ENCODE measurements at regions not wholly inside any gene's neighbourhood (a gene's known extent, or its start where the extent isn't known, plus 50 kb on each side); places are given as distances from the start of the nearest gene placed in this dataset.
"Not testable (repeated sequence)": the region's sequence is repeated elsewhere in the genome, so short reads cannot be mapped to it uniquely, and the experiment has no call there.

DNA sequence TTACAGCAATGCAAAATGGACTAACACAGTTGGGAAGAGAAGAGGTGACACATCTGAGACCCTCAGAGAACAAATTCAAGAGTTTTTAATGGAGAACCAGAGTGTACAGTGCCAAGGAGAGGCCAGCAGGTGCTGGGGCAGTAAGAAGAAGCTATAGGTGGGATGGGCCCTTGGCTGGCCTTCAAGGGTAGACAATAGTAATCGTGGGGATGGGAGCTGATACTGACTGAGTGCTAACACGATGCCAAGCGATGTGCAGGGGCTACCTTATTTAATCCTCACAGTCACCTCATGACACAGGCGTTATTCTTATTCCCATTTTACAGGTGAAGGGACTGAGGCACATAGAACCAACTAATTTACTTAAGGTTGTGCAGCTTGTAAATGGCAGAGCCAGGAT, 131.9 kb upstream of the ID2 start:
- no peak for DNase-seq (ENCODE audit: low spot score)

DNA sequence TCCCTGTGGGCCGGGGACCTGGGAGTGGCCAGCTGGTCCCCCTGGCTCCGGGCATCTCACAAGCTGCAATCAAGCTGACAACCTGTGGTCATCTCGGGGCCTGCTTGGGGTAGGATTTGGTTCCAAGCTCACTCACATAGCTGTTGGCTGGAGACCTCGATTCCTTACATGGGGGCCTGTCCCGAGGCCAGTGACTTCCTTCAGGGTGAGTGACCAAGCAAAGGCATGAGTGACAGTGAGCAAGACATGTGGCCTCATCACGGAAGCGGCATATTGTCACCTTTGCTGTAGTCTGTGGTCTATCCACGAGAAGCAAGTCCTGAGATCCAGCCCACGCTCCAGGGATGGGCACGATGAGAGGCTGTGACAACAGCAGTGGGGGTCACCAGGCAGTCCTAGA, 131.4 kb upstream of the ID2 start:
- DNase-seq (ENCODE audit: low spot score) = no peak

DNA sequence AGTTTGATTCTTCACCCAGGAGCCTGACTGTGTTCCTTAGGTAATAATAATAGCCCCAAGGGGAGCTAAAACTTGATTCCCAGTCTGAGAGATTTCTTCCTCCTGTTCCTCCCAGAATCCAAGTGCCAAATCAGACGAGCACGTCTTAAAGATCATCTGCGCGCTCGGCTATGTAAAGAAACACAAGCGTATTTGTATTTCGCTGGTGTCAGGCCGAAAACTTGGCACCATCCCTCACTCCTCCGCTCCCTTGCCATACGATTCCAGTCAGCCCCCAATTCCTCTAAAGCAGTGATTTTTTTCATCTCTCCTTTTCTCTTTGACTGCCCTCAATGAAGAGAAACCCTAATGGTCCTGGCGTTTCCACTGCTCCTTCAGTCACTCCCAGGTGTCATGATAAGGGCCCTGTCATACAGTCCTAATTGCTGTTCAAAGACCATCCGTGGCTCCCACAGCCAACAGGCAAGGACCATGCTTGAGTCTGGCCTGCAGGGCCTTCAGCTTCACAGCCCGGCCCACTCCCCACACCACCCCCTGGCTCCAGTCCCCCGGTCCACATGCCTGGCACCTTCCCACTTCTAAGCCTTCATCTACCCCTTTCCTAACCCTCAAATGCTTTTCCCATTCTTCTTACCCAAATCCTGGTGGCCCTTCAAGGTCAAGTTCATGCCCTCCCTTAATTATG, 130.8 kb upstream of the ID2 start:
- no peak for DNase-seq (ENCODE audit: low spot score)

DNA sequence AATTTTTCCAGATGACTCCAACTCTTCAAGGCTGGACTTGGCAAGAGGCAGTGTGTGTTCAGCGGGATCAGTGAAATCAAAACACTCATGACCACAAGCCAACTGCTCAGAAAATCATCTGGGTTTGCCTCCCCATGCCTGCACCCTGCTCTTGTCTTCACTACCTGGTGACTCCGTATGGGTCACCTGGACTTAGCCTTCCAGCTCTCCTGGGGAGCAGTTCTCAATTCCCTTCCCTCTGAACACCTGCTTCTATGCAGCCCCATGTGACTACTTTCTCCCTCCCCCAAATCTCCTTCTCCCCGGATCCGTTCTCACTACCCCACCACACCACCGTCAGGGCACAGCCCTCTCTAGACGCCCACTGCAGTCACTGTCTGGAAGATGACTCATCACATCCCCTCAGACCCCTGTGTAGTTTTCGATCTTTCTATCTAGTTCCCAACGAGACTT, 130.2 kb upstream of the ID2 start:
- DNase-seq (ENCODE audit: low spot score) = no peak

DNA sequence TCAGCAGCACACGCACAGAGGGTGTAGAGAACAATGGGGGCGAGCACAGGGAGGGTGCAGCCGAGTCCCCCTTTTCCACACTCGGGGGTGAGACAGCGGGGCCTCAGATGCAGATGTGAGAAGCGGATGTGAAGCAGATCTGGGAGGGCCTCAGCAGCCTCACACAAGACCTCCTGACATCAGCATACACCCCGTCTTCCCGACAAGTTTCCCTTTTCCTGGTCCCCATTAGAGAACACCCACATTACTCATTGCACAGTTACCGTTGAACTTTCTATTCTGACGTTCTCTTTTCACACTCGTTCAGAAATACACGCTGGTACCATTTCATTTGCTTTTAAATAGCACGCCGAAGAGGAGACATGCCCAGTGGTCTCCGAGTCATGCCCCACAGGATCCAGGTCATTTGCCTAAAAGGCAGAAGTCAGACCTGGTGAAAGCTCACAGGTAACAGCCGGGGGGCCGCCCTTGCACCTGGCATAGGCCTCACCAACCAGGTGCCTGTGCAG, 129.5 kb upstream of the ID2 start:
- no peak for DNase-seq (ENCODE audit: low spot score)

DNA sequence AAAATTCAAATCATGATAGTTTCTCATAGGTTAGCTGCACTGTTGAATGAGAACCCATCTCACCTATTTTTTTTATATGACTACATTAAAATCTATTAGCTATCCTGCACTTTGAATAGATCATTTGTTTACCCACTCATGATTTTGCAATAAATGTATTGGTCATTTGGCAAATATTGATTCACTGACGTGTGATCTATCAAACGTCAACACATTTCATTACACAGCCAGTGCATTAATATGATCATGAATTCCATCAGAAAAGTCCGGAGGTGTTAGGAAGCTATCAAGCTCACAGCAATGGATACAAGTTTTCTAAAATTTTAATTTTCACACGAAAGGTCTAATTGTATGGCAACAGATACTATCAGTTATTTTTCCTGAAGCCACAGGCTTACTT, 128.2 kb upstream of the ID2 start:
- DNase-seq (ENCODE audit: low spot score) = no peak

DNA sequence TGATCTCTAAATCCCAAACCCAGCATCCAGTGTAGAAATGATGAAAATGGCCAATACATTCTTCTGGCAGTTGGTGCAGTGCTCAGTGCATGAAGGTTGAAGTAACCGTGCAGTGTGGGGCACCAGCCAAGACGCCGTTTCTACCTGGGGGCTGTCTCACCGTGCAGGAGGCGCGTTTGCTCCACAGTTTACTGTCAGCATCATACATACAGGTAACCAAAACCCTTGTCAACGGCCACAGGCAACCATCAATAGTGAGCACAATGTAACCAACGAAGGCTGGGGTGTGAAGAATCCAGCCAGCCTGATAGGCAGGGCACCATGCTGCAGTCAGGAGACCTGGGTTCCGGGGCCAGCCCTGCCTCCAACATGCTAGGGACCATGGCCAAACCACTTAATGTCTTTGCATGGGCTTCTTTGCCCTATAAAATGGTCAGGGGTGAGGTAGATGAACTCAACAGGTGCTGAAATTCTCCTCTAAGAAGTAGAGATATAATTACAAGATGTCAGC, 127.5 kb upstream of the ID2 start:
- DNase-seq (ENCODE audit: low spot score) = no peak

DNA sequence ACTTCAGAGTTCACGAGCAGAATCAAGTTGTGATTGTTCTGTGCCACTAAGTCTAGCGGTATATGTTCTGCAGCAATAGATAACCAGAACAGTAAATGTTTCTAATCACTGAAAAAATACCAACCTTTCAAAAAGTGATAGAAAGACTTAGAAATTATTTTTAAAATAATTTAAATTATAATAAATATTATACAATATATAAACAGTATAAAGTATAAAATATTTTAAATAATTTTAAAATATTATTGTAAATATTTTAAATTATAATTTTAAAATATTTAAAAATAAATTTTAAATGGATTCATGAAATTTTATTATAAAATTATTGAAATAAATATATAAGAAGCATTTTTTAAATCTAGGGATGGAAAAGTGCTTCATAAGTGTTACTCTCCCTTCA, 126.3 kb upstream of the ID2 start:
- DNase-seq (ENCODE audit: low spot score) = no peak

DNA sequence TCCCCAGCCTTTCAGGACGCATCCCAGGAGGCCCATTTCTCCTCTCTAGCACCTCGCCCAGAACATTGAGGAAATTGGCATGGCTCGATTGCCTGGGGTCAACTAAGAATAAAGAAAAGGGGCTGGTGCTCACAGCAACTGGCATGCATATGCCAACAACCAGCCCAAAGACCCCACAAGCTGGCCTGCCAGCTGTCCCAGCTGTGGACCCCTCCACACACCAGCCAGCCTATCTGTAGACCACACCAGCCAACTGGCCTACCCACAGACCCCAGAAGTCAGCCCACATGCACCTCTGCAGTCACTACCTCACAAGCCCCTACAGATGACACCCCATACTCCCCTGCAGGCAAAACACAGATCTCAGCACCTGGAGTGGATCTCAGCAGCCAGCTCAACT, 123.8 kb upstream of the ID2 start:
- no peak for DNase-seq (ENCODE audit: low spot score)

DNA sequence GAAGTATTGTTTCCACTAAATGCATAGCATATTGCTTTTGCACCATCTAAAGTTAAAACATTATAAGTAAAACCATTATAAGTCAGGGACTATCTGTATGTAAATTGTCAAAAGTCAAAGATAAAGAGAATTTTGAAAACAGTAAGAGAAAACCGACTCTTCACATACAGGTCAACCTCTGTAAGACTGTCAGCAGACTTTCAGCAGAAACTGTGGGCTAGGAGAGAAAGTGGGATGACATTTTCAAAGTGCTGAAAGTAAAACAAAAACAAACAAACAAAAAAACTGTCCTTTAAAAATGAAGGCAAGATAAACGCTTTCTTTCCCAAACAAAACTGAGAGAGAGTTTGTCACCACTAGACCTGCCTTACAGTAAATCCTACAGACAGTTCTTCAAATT, 122.9 kb upstream of the ID2 start:
- DNase-seq (ENCODE audit: low spot score) = no peak

DNA sequence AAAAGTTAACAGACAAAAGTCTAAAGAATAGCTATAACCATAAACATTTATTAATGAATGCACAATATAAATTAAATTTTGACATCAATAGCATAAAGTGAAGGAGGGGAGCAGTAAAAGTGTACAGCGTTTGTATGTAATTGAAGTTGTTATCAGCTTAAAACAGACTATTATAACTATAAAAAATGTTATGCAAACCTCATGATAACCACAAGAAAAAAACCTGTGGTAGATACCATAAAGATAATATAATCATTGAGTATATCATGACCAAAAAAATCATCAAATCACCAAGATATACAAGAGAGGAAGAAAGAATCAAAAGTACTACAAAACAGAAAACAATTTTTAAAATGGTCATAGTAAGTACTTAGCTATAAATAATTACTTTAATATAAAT, 122.1 kb upstream of the ID2 start:
- DNase-seq (ENCODE audit: low spot score) = no peak

DNA sequence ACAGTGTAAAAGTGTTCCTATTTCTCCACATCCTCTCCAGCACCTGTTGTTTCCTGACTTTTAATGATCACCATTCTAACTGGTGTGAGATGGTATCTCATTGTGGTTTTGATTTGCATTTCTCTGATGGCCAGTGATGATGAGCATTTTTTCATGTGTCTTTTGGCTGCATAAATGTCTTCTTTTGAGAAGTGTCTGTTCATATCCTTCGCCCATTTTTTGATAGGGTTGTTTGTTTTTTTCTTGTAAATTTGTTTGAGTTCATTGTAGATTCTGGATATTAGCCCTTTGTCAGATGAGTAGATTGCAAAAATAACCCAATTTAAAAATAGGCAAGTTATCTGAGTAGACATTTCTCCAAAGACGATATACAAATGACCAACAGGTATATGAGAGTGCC, 120.2 kb upstream of the ID2 start:
- DNase-seq (ENCODE audit: low spot score) = not testable (repeated sequence)

DNA sequence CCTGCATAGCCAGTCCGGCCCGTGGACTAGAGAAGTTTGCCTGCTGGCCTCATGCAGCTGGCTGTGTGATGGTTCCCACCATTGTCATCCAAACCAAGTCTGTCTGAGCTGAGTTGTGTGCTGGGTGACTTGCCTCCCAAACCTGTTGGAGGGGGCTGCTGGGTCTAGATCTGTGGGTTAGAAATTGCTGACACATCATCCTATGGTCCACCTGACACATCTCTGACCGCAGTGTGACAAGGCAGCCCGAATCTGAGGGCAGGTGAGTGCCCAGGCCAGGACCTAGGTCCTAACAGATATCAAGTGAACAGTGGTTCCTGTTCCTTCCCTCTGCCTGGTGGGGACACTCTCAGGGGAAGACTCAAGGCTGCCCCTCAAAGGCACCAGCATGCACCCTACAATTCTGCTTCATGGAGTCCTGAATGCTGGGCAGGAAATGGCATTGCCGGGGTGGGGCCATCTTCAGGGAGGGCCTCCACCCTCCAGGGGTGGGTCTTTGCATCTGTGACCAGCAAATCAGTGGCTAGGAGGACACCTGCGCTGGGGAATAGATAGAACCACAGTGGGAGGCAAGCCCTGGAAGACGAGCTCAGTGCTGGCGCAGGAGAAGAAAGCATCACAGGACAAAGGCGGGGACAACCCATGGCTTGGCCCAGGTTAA, 117.9 kb upstream of the ID2 start:
- no peak for DNase-seq (ENCODE audit: low spot score)

DNA sequence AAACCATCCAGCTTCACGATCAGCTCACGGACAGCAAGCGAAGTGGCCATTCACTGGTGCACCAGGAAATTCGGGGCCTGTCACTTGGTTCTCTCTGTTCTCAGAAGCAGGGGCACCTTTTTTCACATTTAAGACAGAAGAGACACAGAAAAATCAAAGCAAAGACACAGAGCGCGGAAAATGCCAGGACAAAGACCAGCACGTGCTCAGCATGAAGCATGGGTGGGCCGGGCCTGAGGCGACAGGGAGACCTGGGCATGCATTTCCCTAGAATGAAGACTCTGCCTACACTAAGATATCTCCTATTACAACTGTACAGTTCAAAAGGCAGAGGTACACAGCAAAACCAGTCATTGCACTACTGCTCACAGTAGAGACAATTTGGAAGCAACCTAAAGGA, 117.4 kb upstream of the ID2 start:
- no peak for DNase-seq (ENCODE audit: low spot score)

DNA sequence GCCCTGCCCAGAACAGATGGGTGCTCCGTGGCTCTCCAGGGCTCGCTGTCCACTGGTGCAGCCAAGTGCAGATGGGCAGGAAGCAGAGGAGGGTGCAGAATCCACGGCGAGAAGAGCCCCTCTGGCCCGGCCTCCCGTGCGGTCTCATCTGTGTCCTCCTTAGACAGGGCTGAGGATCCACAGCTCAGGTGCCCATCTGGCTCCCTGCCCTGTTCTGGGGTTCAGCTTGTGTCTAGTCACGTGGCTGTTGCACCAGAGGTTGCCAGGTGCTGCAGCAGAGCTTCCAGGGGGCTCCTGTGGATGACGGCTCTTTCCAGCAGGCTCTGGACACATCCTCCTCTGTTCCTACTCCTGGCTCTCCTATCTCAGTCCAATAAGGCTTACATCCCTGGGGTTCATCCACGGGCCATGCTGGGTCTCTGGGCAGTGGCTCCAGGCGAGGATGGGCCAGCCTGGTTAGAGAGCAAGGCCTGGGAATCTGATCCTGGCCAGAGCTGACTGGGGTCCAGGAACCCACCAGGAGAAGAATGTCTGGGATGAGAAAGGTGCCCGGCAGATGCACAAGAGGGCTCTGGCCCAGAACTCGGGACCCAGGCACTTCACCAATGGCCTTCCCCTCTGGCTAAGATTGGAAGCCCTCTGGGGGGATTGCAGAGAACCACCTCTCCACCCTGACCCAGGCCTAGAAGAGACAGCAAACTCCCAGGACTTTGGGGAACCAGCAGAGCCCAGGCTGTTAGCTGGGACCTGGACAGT, 116.3 kb upstream of the ID2 start:
- no peak for DNase-seq (ENCODE audit: low spot score)

DNA sequence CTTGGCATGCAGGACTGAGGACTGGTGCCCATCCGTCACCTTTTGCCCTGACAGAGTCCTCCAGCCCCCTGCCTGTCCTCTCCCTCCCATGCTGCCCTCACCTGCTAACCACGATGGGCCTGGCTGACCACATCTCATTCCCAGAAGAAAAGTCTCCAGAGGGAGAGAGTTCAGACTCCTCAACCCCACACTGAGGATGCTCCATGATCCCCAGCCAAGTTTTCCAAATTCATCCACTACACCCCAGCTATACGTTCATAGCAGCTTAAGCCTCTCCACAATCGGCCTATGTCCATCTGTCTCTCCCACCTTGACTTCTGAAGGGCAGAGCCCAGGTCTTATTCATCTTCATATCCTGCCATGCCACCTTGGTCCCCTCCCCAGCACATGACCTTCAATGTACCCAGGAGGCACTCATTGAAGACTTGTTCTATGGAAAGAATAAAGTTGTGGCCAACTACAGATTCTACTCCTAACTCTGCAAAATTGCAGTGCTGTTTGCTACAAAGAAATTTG, 115.6 kb upstream of the ID2 start:
- DNase-seq (ENCODE audit: low spot score) = no peak

DNA sequence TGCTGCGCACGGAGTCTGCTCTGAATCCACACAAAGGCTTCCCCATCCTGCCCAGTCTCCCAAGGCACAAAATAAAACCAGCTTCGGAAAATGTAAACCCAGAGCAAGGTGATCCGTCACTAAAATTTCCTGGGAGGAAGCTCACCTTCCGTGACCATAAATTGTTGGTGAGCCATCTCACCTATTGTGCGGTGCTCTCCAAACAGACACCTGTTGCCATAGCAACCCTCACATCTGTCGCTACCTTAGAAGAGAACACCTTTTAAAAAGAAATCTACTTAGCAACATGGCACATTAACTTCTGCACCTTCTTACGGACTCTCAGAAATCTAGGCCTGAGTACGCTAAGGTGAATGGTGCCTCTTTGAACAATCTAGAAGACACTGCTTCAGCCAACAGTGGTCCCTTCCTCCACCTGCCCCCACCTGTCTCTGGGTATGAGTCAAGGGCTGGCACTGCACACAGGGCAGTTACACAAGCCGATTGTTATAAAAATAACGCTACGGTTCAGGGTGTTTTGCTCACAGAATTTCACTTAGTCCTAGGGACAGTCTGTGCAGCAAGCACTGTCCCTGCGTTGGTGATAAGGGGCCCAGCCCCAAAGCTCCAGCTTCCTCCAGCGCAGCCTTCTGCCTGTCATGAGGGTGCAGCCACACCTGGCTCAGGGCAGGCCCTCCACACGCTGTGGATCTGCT, 114.9 kb upstream of the ID2 start:
- DNase-seq (ENCODE audit: low spot score) = no peak

DNA sequence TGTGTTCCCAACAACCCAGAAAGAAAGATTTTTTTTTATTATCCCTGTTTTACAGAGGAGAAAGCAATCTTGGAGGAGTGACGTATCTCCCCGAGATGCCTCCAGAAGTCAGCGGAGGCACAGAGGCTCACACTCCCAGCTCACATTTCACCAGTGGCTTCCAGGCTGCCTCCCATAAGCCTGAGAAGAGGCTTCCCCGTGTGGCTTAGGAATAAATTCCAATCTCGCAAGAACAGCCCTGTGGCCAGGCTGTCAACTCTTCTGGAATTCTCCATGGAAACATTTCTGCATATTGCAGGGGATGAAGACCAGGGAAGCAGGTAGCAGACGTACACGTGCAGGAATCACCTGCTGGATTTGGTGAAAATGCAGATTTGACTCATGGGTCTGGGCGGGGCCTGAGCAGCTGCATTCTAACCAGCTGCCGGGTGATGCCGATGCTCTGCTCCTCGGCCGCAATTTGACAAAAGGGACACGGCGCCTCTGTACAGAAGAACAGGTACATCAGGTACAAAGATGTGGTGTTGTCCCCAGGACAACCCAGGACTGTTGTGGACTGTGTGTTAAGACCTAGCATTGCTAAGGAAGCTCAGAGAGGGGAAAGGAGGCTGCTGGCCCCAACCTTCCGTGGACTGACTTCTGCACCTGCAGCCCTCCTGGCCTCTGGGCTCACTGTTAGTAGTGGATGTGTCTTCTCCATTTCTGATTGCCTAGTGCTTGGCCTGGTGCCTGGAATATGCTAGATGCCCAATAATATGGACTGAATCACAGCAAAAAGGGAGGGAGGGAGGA, 114.2 kb upstream of the ID2 start:
- DNase-seq (ENCODE audit: low spot score) = no peak

DNA sequence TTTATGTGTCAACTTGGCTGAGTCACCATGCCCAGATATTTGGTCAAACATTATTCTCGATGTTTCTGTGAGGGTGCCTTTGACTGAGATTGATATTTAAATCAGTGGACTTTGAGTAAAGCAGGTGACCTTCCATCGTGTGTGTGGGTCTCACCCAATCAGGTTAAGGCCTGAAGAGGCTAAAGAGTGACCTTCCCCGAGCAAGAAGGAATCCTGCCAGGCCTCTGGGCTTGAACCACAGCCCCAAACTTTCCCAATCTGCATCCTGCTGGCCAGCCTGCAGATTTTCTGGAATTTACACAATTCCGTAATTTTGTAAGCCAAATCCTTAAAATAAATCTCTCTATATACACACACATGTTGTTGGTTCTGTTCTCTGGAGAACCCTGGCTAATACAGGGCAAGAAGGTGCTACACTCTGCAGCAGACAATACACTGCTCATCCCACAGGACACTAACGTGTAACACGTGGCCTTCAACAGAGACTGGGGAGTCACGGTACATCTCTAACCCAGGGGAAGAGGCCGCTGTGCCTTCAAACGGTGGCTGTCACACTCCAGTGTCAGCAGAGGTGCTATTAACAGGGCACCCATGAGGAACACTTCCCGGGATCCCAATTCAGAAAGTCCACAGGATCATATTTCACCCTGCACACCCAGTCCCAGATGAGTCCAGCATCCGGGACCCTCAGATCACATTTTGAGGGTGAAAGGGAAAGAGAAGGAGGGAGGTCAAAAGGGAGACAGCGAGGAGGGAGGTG, 113.1 kb upstream of the ID2 start:
- no peak for DNase-seq (ENCODE audit: low spot score)

DNA sequence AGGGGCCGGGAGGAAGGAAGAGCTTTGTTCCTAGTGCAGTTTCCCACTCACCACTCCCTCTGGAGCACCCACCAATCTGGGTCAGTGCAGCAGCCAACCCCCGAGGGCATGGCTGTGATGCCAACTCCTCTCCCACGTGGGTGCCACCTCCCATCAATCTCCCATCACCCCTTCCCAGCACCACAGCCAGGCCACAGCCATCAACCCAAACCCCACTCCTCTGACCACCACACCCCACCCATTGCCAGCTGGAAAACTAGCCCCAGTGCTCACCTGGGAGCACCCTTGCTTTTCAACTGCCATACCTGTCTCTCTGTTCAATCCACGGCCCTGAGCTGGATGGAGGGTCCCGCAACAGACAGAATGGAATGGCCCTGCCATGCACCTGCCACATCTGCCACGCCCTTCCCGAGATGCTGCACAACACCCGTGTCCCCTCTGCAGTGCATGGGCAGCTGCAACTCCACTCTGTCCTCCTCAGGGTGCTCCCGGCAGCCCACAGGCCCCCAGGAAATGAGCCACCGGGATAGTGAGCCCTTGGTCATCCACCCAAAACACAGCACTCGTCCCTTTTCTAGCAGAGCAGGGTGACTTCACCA, 112.4 kb upstream of the ID2 start:
- DNase-seq (ENCODE audit: low spot score) = no peak

Data from putamen (tissue), 1 donor.